Right lung (tissue), 2 donors: ENCODE measurements at regions not wholly inside any gene's neighbourhood (a gene's known extent, or its start where the extent isn't known, plus 50 kb on each side); places are given as distances from the start of the nearest gene placed in this dataset.
A peak's percentile ranks its signal among the peaks of the same experiment; 100 is the strongest.

Source experiments
- DNase-seq, 2 donors: peaks; one replicate each; pipeline ENCODE4 v3.0.0-alpha.2; 2013

- DNase-seq, result no peak
Measured at GRCh38 chr18:26741758-26742157, 123.7 kb downstream of the AQP4 start.

GRCh38 chr18:26741048-26741447 is 124.5 kb downstream of the AQP4 start:
- no peak for DNase-seq

- DNase-seq, result no peak
Measured at GRCh38 chr18:26740396-26740795, 125.1 kb downstream of the AQP4 start.

GRCh38 chr18:26738706-26739105 is 126.8 kb downstream of the AQP4 start:
- no peak for DNase-seq

- no peak for DNase-seq
Measured at GRCh38 chr18:26736301-26736700, 129.2 kb downstream of the AQP4 start.

- DNase-seq, result no peak
Measured at GRCh38 chr18:26734760-26735159, 130.7 kb downstream of the AQP4 start.

- no peak for DNase-seq
Measured at GRCh38 chr18:26729449-26729848, 136.1 kb downstream of the AQP4 start.

- DNase-seq, result no peak
Measured at GRCh38 chr18:26729008-26729407, 136.5 kb downstream of the AQP4 start.

- no peak for DNase-seq
Measured at GRCh38 chr18:26723981-26724380, 141.5 kb downstream of the AQP4 start.

- no peak for DNase-seq
Measured at GRCh38 chr18:26722565-26722931, 143.0 kb downstream of the AQP4 start.

GRCh38 chr18:26721854-26722564 is 143.5 kb downstream of the AQP4 start:
- no peak for DNase-seq

- no peak for DNase-seq
Measured at GRCh38 chr18:26719896-26720295, 145.6 kb downstream of the AQP4 start.

GRCh38 chr18:26717123-26717719 is 148.3 kb downstream of the AQP4 start:
- no peak for DNase-seq

- no peak for DNase-seq
Measured at GRCh38 chr18:26714739-26715138, 150.8 kb downstream of the AQP4 start.

- no peak for DNase-seq
Measured at GRCh38 chr18:26711756-26712155, 153.8 kb downstream of the AQP4 start.

- DNase-seq, result no peak
Measured at GRCh38 chr18:26710470-26711096, 154.9 kb downstream of the AQP4 start.

- DNase-seq, result no peak
Measured at GRCh38 chr18:26709897-26710296, 155.6 kb downstream of the AQP4 start.

GRCh38 chr18:26708806-26709716 is 156.4 kb downstream of the AQP4 start:
- no peak for DNase-seq

GRCh38 chr18:26706911-26707351 is 158.6 kb downstream of the AQP4 start:
- DNase-seq, result peak; percentile 51 to 52

GRCh38 chr18:26705757-26706156 is 157.4 kb upstream of the KCTD1 start:
- no peak for DNase-seq

- DNase-seq, result no peak
Measured at GRCh38 chr18:26703170-26703930, 155.0 kb upstream of the KCTD1 start.
